ENCODE measurements at regions not wholly inside any gene's neighbourhood (a gene's known extent, or its start where the extent isn't known, plus 50 kb on each side); places are given as distances from the start of the nearest gene placed in this dataset.

- no peak for TF ChIP-seq CTCF (conservative IDR thresholded peaks at IDR 0.05)
- DNase-seq: no peak
- no peak overlapping the region for H3K27ac Mint-ChIP-seq
Measured at GRCh38 chr5:125106881-125107280, 360.4 kb upstream of the ZNF608 start.

GRCh38 chr5:125109293-125109692 lies 362.9 kb upstream of the ZNF608 start:
- H3K4me1 Mint-ChIP-seq: no peaks in the 10 kb centered on the region
- no peak overlapping the region for H3K27ac Mint-ChIP-seq
- no peaks in the 10 kb centered on the region for H3K9me3 ChIP-seq (ENCODE audit: control insufficient read depth, low read length)
- no peaks in the 10 kb centered on the region for H3K36me3 ChIP-seq (ENCODE audit: control insufficient read depth, insufficient read depth, low read length)
- H3K27me3 Mint-ChIP-seq (ENCODE audit: insufficient read depth): no peaks in the 10 kb centered on the region
- H3K27me3 ChIP-seq (ENCODE audit: control insufficient read depth, insufficient read depth, low read length, poor library complexity, severe bottlenecking): no peaks in the 10 kb centered on the region
- no peak overlapping the region for H3K9ac ChIP-seq (ENCODE audit: extremely low read depth, low read length, poor library complexity, severe bottlenecking)
- no peak for TF ChIP-seq CTCF (conservative IDR thresholded peaks at IDR 0.05)
- no peak overlapping the region for H3K4me3 ChIP-seq (ENCODE audit: low read length)
- no peak overlapping the region for H3K27ac ChIP-seq (ENCODE audit: low read depth, low read length)
- H3K4me3 Mint-ChIP-seq: no peak overlapping the region
- H3K9me3 Mint-ChIP-seq: no peaks in the 10 kb centered on the region
- no peaks in the 10 kb centered on the region for H3K36me3 Mint-ChIP-seq (ENCODE audit: low read depth)
- DNase-seq: no peak
- H3K4me1 ChIP-seq (ENCODE audit: control insufficient read depth, insufficient read depth, low read length): no peaks in the 10 kb centered on the region

More at GRCh38 chr5:125106881-125107280, 360.4 kb upstream of the ZNF608 start:
- H3K27me3 ChIP-seq (ENCODE audit: control insufficient read depth, insufficient read depth, low read length, poor library complexity, severe bottlenecking): no peaks in the 10 kb centered on the region
- no peak overlapping the region for H3K4me3 Mint-ChIP-seq
- no peak overlapping the region for H3K4me3 ChIP-seq (ENCODE audit: low read length)
- H3K4me1 ChIP-seq (ENCODE audit: control insufficient read depth, insufficient read depth, low read length): no peaks in the 10 kb centered on the region
- no peaks in the 10 kb centered on the region for H3K36me3 ChIP-seq (ENCODE audit: control insufficient read depth, insufficient read depth, low read length)
- no peak overlapping the region for H3K27ac ChIP-seq (ENCODE audit: low read depth, low read length)
- H3K36me3 Mint-ChIP-seq (ENCODE audit: low read depth): no peaks in the 10 kb centered on the region
- no peaks in the 10 kb centered on the region for H3K9me3 ChIP-seq (ENCODE audit: control insufficient read depth, low read length)
- no peaks in the 10 kb centered on the region for H3K9me3 Mint-ChIP-seq
- H3K4me1 Mint-ChIP-seq: no peaks in the 10 kb centered on the region
- H3K9ac ChIP-seq (ENCODE audit: extremely low read depth, low read length, poor library complexity, severe bottlenecking): no peak overlapping the region
- H3K27me3 Mint-ChIP-seq (ENCODE audit: insufficient read depth): no peaks in the 10 kb centered on the region

- 92 to 100% methylated on average over 1 of the region's 1 CpG for WGBS, 2 experiments (ENCODE audit: insufficient coverage in 1 of 2, insufficient read length in 1 of 2)
- no peaks in the 10 kb centered on the region for H3K9me3 ChIP-seq (ENCODE audit: control insufficient read depth, low read length)
- H3K4me1 ChIP-seq (ENCODE audit: control insufficient read depth, insufficient read depth, low read length): no peaks in the 10 kb centered on the region
- H3K4me1 Mint-ChIP-seq: no peaks in the 10 kb centered on the region
- no peaks in the 10 kb centered on the region for H3K36me3 ChIP-seq (ENCODE audit: control insufficient read depth, insufficient read depth, low read length)
- no peaks in the 10 kb centered on the region for H3K27me3 ChIP-seq (ENCODE audit: control insufficient read depth, insufficient read depth, low read length, poor library complexity, severe bottlenecking)
- no peaks in the 10 kb centered on the region for H3K9me3 Mint-ChIP-seq
- TF ChIP-seq CTCF (conservative IDR thresholded peaks at IDR 0.05): no peak
- H3K36me3 Mint-ChIP-seq (ENCODE audit: low read depth): no peaks in the 10 kb centered on the region
- H3K27ac ChIP-seq (ENCODE audit: low read depth, low read length): no peak overlapping the region
- DNase-seq: no peak
- no peak overlapping the region for H3K27ac Mint-ChIP-seq
- H3K9ac ChIP-seq (ENCODE audit: extremely low read depth, low read length, poor library complexity, severe bottlenecking): no peak overlapping the region
- H3K27me3 Mint-ChIP-seq (ENCODE audit: insufficient read depth): no peaks in the 10 kb centered on the region
- H3K4me3 Mint-ChIP-seq: no peak overlapping the region
- H3K4me3 ChIP-seq (ENCODE audit: low read length): no peak overlapping the region
Measured at GRCh38 chr5:125109816-125110215, 363.4 kb upstream of the ZNF608 start.
